ENCODE measurements at regions not wholly inside any gene's neighbourhood (a gene's known extent, or its start where the extent isn't known, plus 50 kb on each side); places are given as distances from the start of the nearest gene placed in this dataset.
"Not testable (repeated sequence)": the region's sequence is repeated elsewhere in the genome, so short reads cannot be mapped to it uniquely, and the experiment has no call there.

DNA sequence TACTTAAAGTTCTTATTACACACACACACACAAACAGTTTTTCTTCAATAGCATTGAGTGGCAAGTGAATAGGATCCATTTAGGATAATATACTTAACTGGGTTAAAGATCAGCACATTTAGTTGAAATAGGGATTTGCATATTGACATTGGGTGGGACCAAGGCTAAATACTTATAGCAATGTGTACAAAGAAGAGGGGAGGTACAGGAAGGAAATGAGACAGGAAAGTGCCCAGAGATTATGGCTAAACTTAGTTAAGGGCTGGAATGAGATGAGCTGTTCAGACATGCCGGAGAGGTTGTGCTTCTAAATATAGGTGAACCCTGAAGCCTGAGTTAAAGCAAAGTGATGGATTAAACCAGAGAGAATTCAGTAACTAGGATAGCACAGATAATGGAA lies 95.1 kb downstream of the LSMEM1 start:
- Mint-ChIP-seq H3K27ac (no peak overlapping the region), H3K4me1 (no peaks in the 10 kb centered on the region), H3K36me3 (no peaks in the 10 kb centered on the region), H3K27me3 (no peaks in the 10 kb centered on the region), H3K4me3 (no peak overlapping the region), H3K9me3 (peaks cover 2% of the 10 kb centered on the region)
- no peak for DNase-seq
- CTCF ChIA-PET: no interaction called here

DNA sequence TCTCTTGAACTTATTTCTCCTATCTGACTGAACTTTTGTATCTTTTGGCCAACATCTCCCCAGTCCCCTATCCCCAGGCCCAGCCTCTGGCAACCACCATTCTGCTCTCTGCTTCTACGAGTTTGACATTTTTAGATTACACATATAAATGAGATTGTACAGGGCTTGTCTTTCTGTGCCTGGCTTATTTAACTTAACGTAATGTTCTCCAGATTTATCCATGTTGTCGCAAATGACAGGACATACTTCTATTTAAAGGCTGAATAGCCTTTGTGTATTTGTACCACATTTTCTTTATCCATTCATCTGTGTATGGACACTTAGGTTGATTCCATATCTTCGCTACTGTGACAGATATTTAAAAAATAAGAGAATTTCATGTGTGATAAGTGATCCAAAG lies 98.6 kb downstream of the LSMEM1 start:
- DNase-seq: no peak
- no peak overlapping the region for H3K27ac Mint-ChIP-seq
- H3K9me3 Mint-ChIP-seq: peaks cover 2% of the 10 kb centered on the region
- H3K27me3 Mint-ChIP-seq: no peaks in the 10 kb centered on the region
- no peaks in the 10 kb centered on the region for H3K36me3 Mint-ChIP-seq
- H3K4me3 Mint-ChIP-seq: no peak overlapping the region
- CTCF ChIA-PET: no interaction called here
- no peaks in the 10 kb centered on the region for H3K4me1 Mint-ChIP-seq

GRCh38 chr7:112580717-112581435 lies 100.1 kb downstream of the LSMEM1 start:
- Mint-ChIP-seq H3K27me3 (no peaks in the 10 kb centered on the region), H3K36me3 (no peaks in the 10 kb centered on the region), H3K4me1 (no peaks in the 10 kb centered on the region), H3K4me3 (no peak overlapping the region), H3K27ac (no peak overlapping the region), H3K9me3 (peaks cover 2% of the 10 kb centered on the region)
- CTCF ChIA-PET: interaction anchor here (0.9 kb wide), 1 partner anchor 318 kb away, joined by 3 read pairs; no protein-coding TSS in a partner anchor
- DNase-seq: no peak

DNA sequence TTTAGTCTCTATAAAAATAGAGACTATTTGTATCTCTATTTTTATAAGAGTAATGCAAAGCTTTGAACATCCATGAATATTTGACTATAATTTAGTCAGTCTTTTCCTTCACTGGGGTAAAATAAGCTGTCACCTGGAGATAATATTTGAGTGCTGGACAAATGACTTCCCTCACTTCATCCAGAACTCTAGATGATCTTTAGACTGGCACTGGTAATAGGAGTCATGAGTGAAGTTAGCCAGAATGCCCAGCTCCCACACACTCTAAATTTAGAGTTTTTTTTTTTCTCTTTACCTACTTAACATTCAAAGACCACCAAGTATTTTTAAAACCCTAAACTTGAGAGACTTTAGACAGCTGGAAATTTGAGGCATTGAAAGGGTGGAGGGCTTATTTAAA lies 100.7 kb downstream of the LSMEM1 start:
- Mint-ChIP-seq H3K27me3 (no peaks in the 10 kb centered on the region), H3K4me1 (no peaks in the 10 kb centered on the region), H3K4me3 (no peak overlapping the region), H3K9me3 (no peaks in the 10 kb centered on the region), H3K27ac (no peak overlapping the region), H3K36me3 (no peaks in the 10 kb centered on the region)
- CTCF ChIA-PET: interaction anchor here (0.9 kb wide), 1 partner anchor 318 kb away, joined by 3 read pairs; no protein-coding TSS in a partner anchor
- no peak for DNase-seq

GRCh38 chr7:112584290-112584689 lies 103.5 kb downstream of the LSMEM1 start:
- CTCF ChIA-PET: no interaction called here
- no peaks in the 10 kb centered on the region for H3K27me3 Mint-ChIP-seq
- H3K36me3 Mint-ChIP-seq: no peaks in the 10 kb centered on the region
- no peaks in the 10 kb centered on the region for H3K4me1 Mint-ChIP-seq
- H3K4me3 Mint-ChIP-seq: no peak overlapping the region
- H3K27ac Mint-ChIP-seq: no peak overlapping the region
- DNase-seq: no peak
- no peaks in the 10 kb centered on the region for H3K9me3 Mint-ChIP-seq

DNA sequence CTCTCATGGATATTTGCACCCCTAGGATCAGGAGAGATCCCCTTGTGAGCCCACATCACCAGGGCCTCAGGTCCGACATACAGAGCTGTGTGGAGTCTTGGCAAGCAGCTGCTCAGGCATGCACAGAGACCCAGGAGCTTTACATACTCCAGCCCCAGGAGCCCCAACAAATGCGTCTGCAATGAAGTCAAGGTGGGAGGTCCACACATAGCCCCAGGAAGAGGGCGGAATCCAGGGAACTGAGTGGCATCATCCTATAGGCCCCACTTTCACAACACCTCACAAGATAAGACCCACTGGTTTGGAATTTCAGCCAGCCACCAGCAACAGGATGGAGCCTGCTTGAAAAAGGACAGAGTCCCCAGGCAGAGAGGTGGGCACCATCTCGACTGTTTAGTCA lies 106.7 kb downstream of the LSMEM1 start:
- H3K4me1 Mint-ChIP-seq: no peaks in the 10 kb centered on the region
- H3K4me3 Mint-ChIP-seq: no peak overlapping the region
- no peaks in the 10 kb centered on the region for H3K9me3 Mint-ChIP-seq
- DNase-seq: no peak
- H3K27ac Mint-ChIP-seq: no peak overlapping the region
- CTCF ChIA-PET: no interaction called here
- no peaks in the 10 kb centered on the region for H3K36me3 Mint-ChIP-seq
- no peaks in the 10 kb centered on the region for H3K27me3 Mint-ChIP-seq

- H3K9me3 Mint-ChIP-seq, CTCF ChIA-PET, H3K4me1 Mint-ChIP-seq, H3K27ac Mint-ChIP-seq, H3K27me3 Mint-ChIP-seq, H3K36me3 Mint-ChIP-seq, DNase-seq, H3K4me3 Mint-ChIP-seq: not testable (repeated sequence)
Observed at GRCh38 chr7:112592565-112593263, 111.9 kb downstream of the LSMEM1 start.

- H3K27ac Mint-ChIP-seq: no peak overlapping the region
- no peaks in the 10 kb centered on the region for H3K9me3 Mint-ChIP-seq
- no peak for DNase-seq
- H3K27me3 Mint-ChIP-seq: no peaks in the 10 kb centered on the region
- CTCF ChIA-PET: no interaction called here
- no peak overlapping the region for H3K4me3 Mint-ChIP-seq
- no peaks in the 10 kb centered on the region for H3K36me3 Mint-ChIP-seq
- H3K4me1 Mint-ChIP-seq: no peaks in the 10 kb centered on the region
Observed at GRCh38 chr7:112594397-112594796, 113.6 kb downstream of the LSMEM1 start.

DNA sequence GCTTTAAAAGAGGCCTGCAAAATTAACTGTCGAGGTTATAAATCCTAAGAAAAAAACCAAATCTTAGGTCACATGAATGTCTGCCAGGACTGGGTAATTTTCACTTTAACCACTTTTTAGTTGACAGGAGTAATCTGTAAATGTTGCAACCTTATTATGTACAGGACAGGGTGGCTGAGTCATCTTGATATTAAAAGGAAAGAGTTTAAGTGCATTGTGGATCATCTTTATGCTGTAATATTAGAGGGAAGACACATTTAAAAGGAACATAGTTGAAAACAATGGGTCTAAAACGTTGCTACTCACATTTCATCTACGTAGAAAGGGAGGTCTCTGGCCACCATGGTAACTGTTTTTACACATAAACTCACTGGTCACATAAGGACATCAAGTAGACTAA lies 115.5 kb downstream of the LSMEM1 start:
- no peak for DNase-seq
- Mint-ChIP-seq H3K36me3 (no peaks in the 10 kb centered on the region), H3K27ac (no peak overlapping the region), H3K4me1 (no peaks in the 10 kb centered on the region), H3K9me3 (no peaks in the 10 kb centered on the region), H3K27me3 (no peaks in the 10 kb centered on the region), H3K4me3 (no peak overlapping the region)
- CTCF ChIA-PET: no interaction called here

DNA sequence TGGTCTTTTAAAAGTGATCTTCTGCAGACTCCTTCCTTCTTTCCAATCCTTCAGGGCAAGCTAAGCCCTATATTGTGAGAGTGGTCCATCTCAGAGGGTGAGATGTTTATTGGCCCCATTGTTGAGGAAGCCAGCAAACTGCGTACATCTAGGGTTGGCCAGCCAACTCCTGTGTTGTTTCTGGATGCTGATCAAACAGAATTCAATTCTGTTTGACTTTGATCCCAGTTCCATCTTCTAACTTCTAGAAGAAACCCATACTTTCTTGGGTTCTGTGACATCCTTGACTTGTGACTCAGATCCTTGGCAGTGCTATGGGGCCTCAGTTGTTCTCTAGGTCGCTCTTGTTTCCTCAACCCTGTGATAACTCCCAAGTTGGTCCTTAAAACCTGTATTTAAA lies 116.2 kb downstream of the LSMEM1 start:
- no peak for DNase-seq
- H3K9me3 Mint-ChIP-seq: no peaks in the 10 kb centered on the region
- no peak overlapping the region for H3K27ac Mint-ChIP-seq
- no peaks in the 10 kb centered on the region for H3K36me3 Mint-ChIP-seq
- H3K27me3 Mint-ChIP-seq: no peaks in the 10 kb centered on the region
- no peak overlapping the region for H3K4me3 Mint-ChIP-seq
- H3K4me1 Mint-ChIP-seq: no peaks in the 10 kb centered on the region
- CTCF ChIA-PET: no interaction called here

DNA sequence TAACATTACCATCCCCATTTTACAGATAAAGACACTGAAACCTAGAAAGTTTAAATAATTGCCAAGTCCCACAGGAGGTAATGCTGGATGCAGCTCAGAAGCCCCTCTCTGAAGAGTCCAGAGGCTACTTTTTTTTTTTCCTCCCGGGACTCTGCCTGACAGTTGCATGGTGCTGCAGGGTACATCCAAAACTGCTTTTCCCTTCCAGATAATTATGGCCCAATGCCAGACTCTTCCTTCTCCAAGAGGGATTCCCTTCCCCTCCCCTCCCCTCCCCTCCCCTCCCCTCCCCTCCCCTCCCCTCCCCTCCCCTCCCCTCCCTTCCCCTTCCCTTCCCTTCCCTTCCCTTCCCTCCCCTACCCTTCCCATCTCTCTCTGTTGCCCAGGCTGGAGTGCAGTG lies 122.9 kb downstream of the LSMEM1 start:
- Mint-ChIP-seq H3K27me3 (no peaks in the 10 kb centered on the region), H3K4me1 (no peaks in the 10 kb centered on the region), H3K36me3 (no peaks in the 10 kb centered on the region), H3K9me3 (no peaks in the 10 kb centered on the region), H3K4me3 (no peak overlapping the region), H3K27ac (no peak overlapping the region)
- CTCF ChIA-PET: no interaction called here
- DNase-seq: no peak

- Mint-ChIP-seq H3K27ac (no peak overlapping the region), H3K36me3 (no peaks in the 10 kb centered on the region), H3K9me3 (no peaks in the 10 kb centered on the region), H3K4me3 (no peak overlapping the region), H3K27me3 (no peaks in the 10 kb centered on the region), H3K4me1 (no peaks in the 10 kb centered on the region)
- no peak for DNase-seq
- CTCF ChIA-PET: no interaction called here
Observed at GRCh38 chr7:112610636-112611035, 129.8 kb downstream of the LSMEM1 start.

DNA sequence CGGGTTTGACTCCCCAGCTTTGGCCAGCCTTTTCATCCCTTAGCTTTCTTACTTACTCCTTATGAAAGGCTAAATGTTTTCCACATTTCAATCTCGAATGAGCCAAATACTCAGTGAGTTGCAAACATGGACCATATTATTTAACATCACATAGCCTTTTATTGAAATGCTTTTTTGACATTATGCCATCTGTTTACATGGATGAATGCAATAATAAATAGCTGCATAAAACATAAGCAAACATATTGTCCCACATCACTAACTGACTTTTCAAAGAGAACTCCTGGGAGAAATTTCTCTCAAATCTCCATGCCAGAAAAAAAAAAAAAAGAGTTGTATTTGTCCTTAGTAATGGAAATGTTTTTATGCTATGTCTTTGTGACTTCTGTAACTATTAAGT lies 134.9 kb downstream of the LSMEM1 start:
- H3K4me1 Mint-ChIP-seq: no peaks in the 10 kb centered on the region
- CTCF ChIA-PET: no interaction called here
- H3K36me3 Mint-ChIP-seq: no peaks in the 10 kb centered on the region

DNA sequence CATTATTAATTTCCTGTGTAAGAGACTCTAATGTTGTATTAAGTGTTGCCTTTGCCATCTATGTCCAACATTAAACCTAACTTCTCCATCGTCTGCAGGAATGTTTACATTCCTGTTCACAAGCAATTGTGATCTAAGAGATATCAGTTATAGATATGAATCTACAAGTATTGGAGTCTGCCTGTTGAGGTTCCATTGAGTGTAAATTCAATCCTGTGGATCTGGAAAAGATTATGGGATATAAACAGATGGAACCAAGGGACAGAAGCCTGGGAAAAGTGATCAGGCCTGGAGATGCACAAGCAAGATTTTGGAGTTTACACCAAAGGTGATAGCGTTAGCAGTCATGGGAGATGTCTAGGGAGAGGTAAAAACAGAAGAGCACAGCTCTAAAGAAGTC lies 135.5 kb downstream of the LSMEM1 start:
- CTCF ChIA-PET: no interaction called here
- H3K4me1 Mint-ChIP-seq: no peaks in the 10 kb centered on the region
- no peak for DNase-seq
- no peak overlapping the region for H3K27ac Mint-ChIP-seq
- H3K9me3 Mint-ChIP-seq: peaks cover 2% of the 10 kb centered on the region
- peaks cover 4% of the 10 kb centered on the region for H3K27me3 Mint-ChIP-seq
- no peaks in the 10 kb centered on the region for H3K36me3 Mint-ChIP-seq
- no peak overlapping the region for H3K4me3 Mint-ChIP-seq

More for the DNA sequence above, 134.9 kb downstream of the LSMEM1 start:
- Mint-ChIP-seq H3K27me3 (peaks cover 4% of the 10 kb centered on the region), H3K27ac (no peak overlapping the region), H3K9me3 (peaks cover 2% of the 10 kb centered on the region), H3K4me3 (no peak overlapping the region)
- DNase-seq: no peak

- Mint-ChIP-seq H3K4me3 (no peak overlapping the region), H3K27ac (no peak overlapping the region), H3K36me3 (no peaks in the 10 kb centered on the region), H3K27me3 (peaks cover 4% of the 10 kb centered on the region), H3K9me3 (peaks cover 2% of the 10 kb centered on the region), H3K4me1 (no peaks in the 10 kb centered on the region)
- no peak for DNase-seq
- CTCF ChIA-PET: no interaction called here
Observed at GRCh38 chr7:112619343-112619742, 138.6 kb downstream of the LSMEM1 start.

Data from activated naive CD4-positive, alpha-beta T cell treated with anti-CD3 and anti-CD28 coated beads, Interleukin-2, amount 10 ng/mL, durations not matched to agents 7 days and 5 days (primary cell).